ENCODE measurements at regions not wholly inside any gene's neighbourhood (a gene's known extent, or its start where the extent isn't known, plus 50 kb on each side); places are given as distances from the start of the nearest gene placed in this dataset.

- intact Hi-C loops (cut with DNase I): no loop called here
- Histone ChIP-seq H3K27ac (no peak overlapping the region), H3K4me1 (no peaks in the 10 kb centered on the region), H3K27me3 (no peaks in the 10 kb centered on the region), H3K36me3 (no peaks in the 10 kb centered on the region), H3K4me3 (no peak overlapping the region), H3K9me3 (peaks cover 0 to 4% (median 0%) of the 10 kb centered on the region in 11 donors)
- DNase-seq (no peak), ATAC-seq (no peak)
- 87 to 88% methylated on average over 11 of the region's 11 CpGs for WGBS, 2 donors
- TF ChIP-seq, protein P1, sequence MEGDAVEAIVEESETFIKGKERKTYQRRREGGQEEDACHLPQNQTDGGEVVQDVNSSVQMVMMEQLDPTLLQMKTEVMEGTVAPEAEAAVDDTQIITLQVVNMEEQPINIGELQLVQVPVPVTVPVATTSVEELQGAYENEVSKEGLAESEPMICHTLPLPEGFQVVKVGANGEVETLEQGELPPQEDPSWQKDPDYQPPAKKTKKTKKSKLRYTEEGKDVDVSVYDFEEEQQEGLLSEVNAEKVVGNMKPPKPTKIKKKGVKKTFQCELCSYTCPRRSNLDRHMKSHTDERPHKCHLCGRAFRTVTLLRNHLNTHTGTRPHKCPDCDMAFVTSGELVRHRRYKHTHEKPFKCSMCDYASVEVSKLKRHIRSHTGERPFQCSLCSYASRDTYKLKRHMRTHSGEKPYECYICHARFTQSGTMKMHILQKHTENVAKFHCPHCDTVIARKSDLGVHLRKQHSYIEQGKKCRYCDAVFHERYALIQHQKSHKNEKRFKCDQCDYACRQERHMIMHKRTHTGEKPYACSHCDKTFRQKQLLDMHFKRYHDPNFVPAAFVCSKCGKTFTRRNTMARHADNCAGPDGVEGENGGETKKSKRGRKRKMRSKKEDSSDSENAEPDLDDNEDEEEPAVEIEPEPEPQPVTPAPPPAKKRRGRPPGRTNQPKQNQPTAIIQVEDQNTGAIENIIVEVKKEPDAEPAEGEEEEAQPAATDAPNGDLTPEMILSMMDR (IDR thresholded peaks at IDR 0.05): no peak
These were observed 268.3 kb downstream of the VAPA start for GRCh38 chr18:10182009-10182624.

GRCh38 chr18:10184776-10185175 lies 269.7 kb upstream of the APCDD1 start:
- intact Hi-C loops (cut with DNase I): no loop called here
- WGBS, 2 donors: 87 to 95% methylated on average over 3 of the region's 3 CpGs
- no peaks in the 10 kb centered on the region for H3K4me1 ChIP-seq

DNA sequence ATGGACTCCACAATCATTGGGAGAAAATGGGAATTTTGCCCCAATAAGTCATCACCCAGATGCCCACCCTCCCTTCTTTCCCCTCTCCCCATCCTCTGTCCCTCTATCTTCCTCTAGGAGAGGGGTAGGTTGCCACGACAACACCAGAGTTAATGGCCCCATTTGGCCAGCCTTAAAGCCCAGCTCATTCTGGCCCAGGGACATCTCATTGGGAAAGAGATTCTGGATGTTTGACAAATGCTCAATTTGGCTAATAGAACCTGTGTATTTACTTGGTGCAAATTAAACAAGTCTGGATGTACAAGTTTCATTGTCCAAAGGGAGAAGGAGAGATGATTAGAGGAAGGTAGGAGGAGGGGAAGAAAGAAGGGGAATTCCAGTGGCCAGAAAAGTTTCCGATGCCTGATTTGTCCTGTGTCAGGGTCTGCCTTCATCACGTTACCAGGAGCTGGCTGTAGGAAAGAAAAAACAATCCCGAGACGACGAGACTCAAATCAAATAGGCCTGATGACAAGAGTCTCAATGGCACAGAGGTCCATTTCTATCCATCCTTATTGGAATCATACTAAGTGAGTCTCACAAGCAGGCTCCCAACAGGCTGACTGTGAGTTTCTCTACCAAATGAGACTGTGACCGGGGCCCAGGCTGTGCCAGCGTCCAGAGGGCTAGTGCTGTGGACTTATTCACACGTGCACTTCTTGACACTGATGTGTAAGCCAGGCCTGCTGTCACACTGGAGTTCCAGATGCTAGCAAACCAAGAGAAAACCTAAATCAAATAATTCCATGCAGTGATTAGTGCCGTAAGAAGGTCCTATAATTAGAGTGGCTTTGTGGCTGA lies 265.2 kb upstream of the APCDD1 start:
- 68 to 73% methylated on average over 10 of the region's 10 CpGs for WGBS, 2 donors
- Histone ChIP-seq H3K36me3 (no peaks in the 10 kb centered on the region), H3K4me3 (no peak overlapping the region), H3K4me1 (peaks cover 0 to 9% (median 0%) of the 10 kb centered on the region in 9 donors), H3K27me3 (no peaks in the 10 kb centered on the region), H3K27ac (no peak overlapping the region), H3K9me3 (peaks cover 0 to 4% (median 0%) of the 10 kb centered on the region in 11 donors)
- ATAC-seq (peak in 6 of 8 donors; percentile 13 to 75 (median 46)), DNase-seq (peak in 1 of 2 donors; percentile 32)
- intact Hi-C loops (cut with DNase I): no loop called here
- TF ChIP-seq, protein P1 (IDR thresholded peaks at IDR 0.05): no peak

More at GRCh38 chr18:10184776-10185175, 269.7 kb upstream of the APCDD1 start:
- Histone ChIP-seq H3K27ac (no peak overlapping the region), H3K9me3 (peaks cover 0 to 4% (median 0%) of the 10 kb centered on the region in 11 donors), H3K4me3 (no peak overlapping the region), H3K27me3 (no peaks in the 10 kb centered on the region), H3K36me3 (no peaks in the 10 kb centered on the region)
- TF ChIP-seq, protein P1 (IDR thresholded peaks at IDR 0.05): no peak
- ATAC-seq: no peak
- DNase-seq: no peak

DNA sequence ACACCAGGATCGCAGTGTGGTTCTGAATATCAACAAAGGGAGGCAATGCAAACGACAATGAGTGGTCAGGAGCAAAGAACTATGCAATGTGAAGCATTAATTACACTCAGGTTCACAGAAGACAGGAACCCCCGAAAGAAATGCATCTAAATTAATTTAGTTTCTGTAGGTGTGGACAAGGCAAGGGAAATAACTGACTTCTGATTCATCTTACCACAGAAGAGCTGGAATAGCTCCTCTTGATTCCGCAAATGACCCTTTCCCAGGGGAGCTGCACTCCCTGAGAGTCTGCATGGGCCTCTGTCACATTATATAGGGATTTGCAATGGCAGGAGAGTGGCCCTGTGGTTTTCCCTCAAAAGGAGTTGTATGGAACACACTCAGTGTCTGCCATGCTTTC lies 263.9 kb upstream of the APCDD1 start:
- WGBS, 2 donors: 96 to 97% methylated on average over 4 of the region's 4 CpGs
- Histone ChIP-seq H3K27ac (no peak overlapping the region), H3K9me3 (peaks cover 0 to 4% (median 0%) of the 10 kb centered on the region in 11 donors), H3K4me1 (peaks cover 0 to 20% (median 0%) of the 10 kb centered on the region in 9 donors), H3K4me3 (no peak overlapping the region), H3K27me3 (no peaks in the 10 kb centered on the region), H3K36me3 (no peaks in the 10 kb centered on the region)
- intact Hi-C loops (cut with DNase I): no loop called here
- TF ChIP-seq, protein P1 (IDR thresholded peaks at IDR 0.05): no peak
- DNase-seq (no peak), ATAC-seq (no peak)
